ENCODE measurements at regions not wholly inside any gene's neighbourhood (a gene's known extent, or its start where the extent isn't known, plus 50 kb on each side); places are given as distances from the start of the nearest gene placed in this dataset.

DNA sequence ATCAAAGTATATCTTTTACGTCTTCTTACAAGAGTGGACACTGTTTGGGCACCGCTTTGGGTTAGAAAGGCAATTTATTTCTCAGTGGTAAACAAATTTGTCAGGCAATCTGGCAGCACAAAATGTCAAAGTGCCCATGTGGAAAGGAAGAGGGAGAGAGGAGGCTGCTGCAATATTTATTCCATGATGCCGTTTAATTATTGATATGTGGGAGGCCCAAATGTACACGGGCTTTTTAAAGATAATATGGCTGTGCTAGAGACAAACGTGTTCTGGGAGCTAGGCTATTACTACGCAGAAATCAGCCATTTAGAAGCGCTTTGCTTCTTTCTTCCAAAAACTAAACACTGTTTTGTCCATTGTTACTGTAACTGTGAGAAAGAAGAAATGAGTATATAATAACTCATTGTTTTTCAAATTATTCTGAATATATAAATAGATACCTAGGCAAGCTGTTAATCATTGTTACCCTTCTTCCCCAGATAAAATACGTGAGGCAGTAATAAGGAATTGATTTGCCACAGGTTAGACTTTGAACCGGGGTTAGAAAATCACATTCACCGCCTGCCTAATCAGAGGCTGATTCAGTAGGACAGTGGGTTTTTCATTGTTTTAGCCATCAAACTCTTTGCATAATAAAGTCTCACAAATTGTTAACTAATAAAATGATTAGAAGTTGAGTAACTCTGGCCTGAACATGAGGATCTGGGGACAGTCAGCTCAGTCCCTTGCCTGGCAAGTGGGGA lies 116.5 kb upstream of the FRMD4A start:
- TF ChIP-seq POLR2A (IDR thresholded peaks at IDR 0.05; ENCODE audit: low read depth): no peak
- TF ChIP-seq CTCF (IDR thresholded peaks at IDR 0.05): no peak
- no peak for TF ChIP-seq POLR2AphosphoS5 (IDR thresholded peaks at IDR 0.05)
- no peak for TF ChIP-seq EP300 (IDR thresholded peaks at IDR 0.05)

All from esophagus muscularis mucosa (tissue), 4 donors.